ENCODE measurements at regions not wholly inside any gene's neighbourhood (a gene's known extent, or its start where the extent isn't known, plus 50 kb on each side); places are given as distances from the start of the nearest gene placed in this dataset.

GRCh38 chr11:81644239-81644840, 1089.3 kb downstream of the FAM181B start:
- Histone ChIP-seq H3F3A (ENCODE audit: insufficient read depth, low read length) (no peaks in the 10 kb centered on the region), H2AFZ (ENCODE audit: low read length) (no peak overlapping the region), H3K4me3 (ENCODE audit: low read depth, low read length, poor library complexity, severe bottlenecking) (no peak overlapping the region), H3K4me2 (ENCODE audit: low read length) (no peak overlapping the region), H3K9me3 (ENCODE audit: low read length) (no peaks in the 10 kb centered on the region), H3K9me2 (ENCODE audit: low read depth, low read length) (no peaks in the 10 kb centered on the region), H3K4me1 (ENCODE audit: insufficient read depth, low read length, severe bottlenecking) (no peaks in the 10 kb centered on the region), H3K36me3 (ENCODE audit: insufficient read depth, low read length) (no peaks in the 10 kb centered on the region), H4K20me1 (ENCODE audit: insufficient read depth, low read length) (no peaks in the 10 kb centered on the region), H3K27ac (ENCODE audit: low read depth, low read length, poor library complexity, severe bottlenecking) (no peak overlapping the region), H3K9ac (ENCODE audit: low read length) (no peak overlapping the region), H3K79me2 (ENCODE audit: insufficient read depth, low read length) (no peaks in the 10 kb centered on the region), H3K27me3 (ENCODE audit: insufficient read depth, low read length) (no peaks in the 10 kb centered on the region)
- TF ChIP-seq CTCF (IDR thresholded peaks at IDR 0.05; ENCODE audit: low read length) (peak; percentile 82), EZH2 (IDR thresholded peaks at IDR 0.05; ENCODE audit: borderline replicate concordance, low read length) (no peak)

- Histone ChIP-seq H3K9ac (ENCODE audit: low read length) (no peak overlapping the region), H4K20me1 (ENCODE audit: insufficient read depth, low read length) (no peaks in the 10 kb centered on the region), H3K9me2 (ENCODE audit: low read depth, low read length) (no peaks in the 10 kb centered on the region), H3K27ac (ENCODE audit: low read depth, low read length, poor library complexity, severe bottlenecking) (no peak overlapping the region), H3K4me1 (ENCODE audit: insufficient read depth, low read length, severe bottlenecking) (no peaks in the 10 kb centered on the region), H3K4me2 (ENCODE audit: low read length) (no peak overlapping the region), H3F3A (ENCODE audit: insufficient read depth, low read length) (no peaks in the 10 kb centered on the region), H3K79me2 (ENCODE audit: insufficient read depth, low read length) (no peaks in the 10 kb centered on the region), H3K27me3 (ENCODE audit: insufficient read depth, low read length) (no peaks in the 10 kb centered on the region), H3K36me3 (ENCODE audit: insufficient read depth, low read length) (no peaks in the 10 kb centered on the region), H2AFZ (ENCODE audit: low read length) (no peak overlapping the region), H3K9me3 (ENCODE audit: low read length) (no peaks in the 10 kb centered on the region), H3K4me3 (ENCODE audit: low read depth, low read length, poor library complexity, severe bottlenecking) (no peak overlapping the region)
- TF ChIP-seq CTCF (IDR thresholded peaks at IDR 0.05; ENCODE audit: low read length) (no peak), EZH2 (IDR thresholded peaks at IDR 0.05; ENCODE audit: borderline replicate concordance, low read length) (no peak)
Observed at GRCh38 chr11:81634483-81634882, 1099.2 kb downstream of the FAM181B start.

- TF ChIP-seq CTCF (IDR thresholded peaks at IDR 0.05; ENCODE audit: low read length) (no peak), EZH2 (IDR thresholded peaks at IDR 0.05; ENCODE audit: borderline replicate concordance, low read length) (no peak)
- H4K20me1 ChIP-seq (ENCODE audit: insufficient read depth, low read length) = no peaks in the 10 kb centered on the region
- no peaks in the 10 kb centered on the region for H3K9me2 ChIP-seq (ENCODE audit: low read depth, low read length)
- H3K27me3 ChIP-seq (ENCODE audit: insufficient read depth, low read length) = no peaks in the 10 kb centered on the region
- no peaks in the 10 kb centered on the region for H3K4me1 ChIP-seq (ENCODE audit: insufficient read depth, low read length, severe bottlenecking)
- H3K36me3 ChIP-seq (ENCODE audit: insufficient read depth, low read length) = no peaks in the 10 kb centered on the region
- H2AFZ ChIP-seq (ENCODE audit: low read length) = no peak overlapping the region
- no peaks in the 10 kb centered on the region for H3K79me2 ChIP-seq (ENCODE audit: insufficient read depth, low read length)
- no peaks in the 10 kb centered on the region for H3K9me3 ChIP-seq (ENCODE audit: low read length)
- no peak overlapping the region for H3K4me2 ChIP-seq (ENCODE audit: low read length)
- H3K4me3 ChIP-seq (ENCODE audit: low read depth, low read length, poor library complexity, severe bottlenecking) = no peak overlapping the region
- H3K9ac ChIP-seq (ENCODE audit: low read length) = no peak overlapping the region
- H3K27ac ChIP-seq (ENCODE audit: low read depth, low read length, poor library complexity, severe bottlenecking) = no peak overlapping the region
- H3F3A ChIP-seq (ENCODE audit: insufficient read depth, low read length) = no peaks in the 10 kb centered on the region
Observed at GRCh38 chr11:81602508-81602907, 1131.2 kb downstream of the FAM181B start.

Data from OCI-LY1 (cell line).